SK-N-SH treated with all-trans-retinoic acid at 6 μM for 48 hours (cell line): ENCODE measurements at regions not wholly inside any gene's neighbourhood (a gene's known extent, or its start where the extent isn't known, plus 50 kb on each side); places are given as distances from the start of the nearest gene placed in this dataset.

Experiments
- ATAC-seq: fragments of 200-7000 bp; cut with Tn5 transposase; 3 replicates; pipeline ENCODE4 v1.9.1; 2020; ENCODE audit warnings: mild to moderate bottlenecking, moderate library complexity
- ARNTL ChIP-seq: fragments of 450-650 bp; formaldehyde crosslinking; IDR thresholded peaks from 2 replicates; pipeline ENCODE4 v1.5.0; 2020; ENCODE audit warnings: low read depth, mild to moderate bottlenecking, moderate library complexity, borderline replicate concordance
- BACH2 ChIP-seq: fragments of 250-450 bp; sonication (Bioruptor Pico); IDR thresholded peaks from 2 replicates; pipeline ENCODE4 v1.9.0; 2021; ENCODE audit warnings: mild to moderate bottlenecking, borderline replicate concordance
- CREB5 ChIP-seq: fragments of 250-450 bp; sonication (Bioruptor Pico); IDR thresholded peaks from 2 replicates; pipeline ENCODE4 v1.5.1; 2020; ENCODE audit warnings: low read depth, mild to moderate bottlenecking, moderate library complexity
- CSDC2 ChIP-seq: fragments of 250-450 bp; sonication (Bioruptor Pico); IDR thresholded peaks from 2 replicates; pipeline ENCODE4 v1.5.0; 2020; ENCODE audit warnings: mild to moderate bottlenecking, moderate library complexity
- CSRNP3 ChIP-seq: fragments of 250-450 bp; sonication (Bioruptor Pico); IDR thresholded peaks from 2 replicates; pipeline ENCODE4 v1.5.1; 2021; ENCODE audit warnings: mild to moderate bottlenecking, moderate library complexity
- ESRRG ChIP-seq: fragments of 250-450 bp; sonication (Bioruptor Pico); IDR thresholded peaks from 2 replicates; pipeline ENCODE4 v1.6.1; 2021; ENCODE audit warnings: mild to moderate bottlenecking
- GLIS3 ChIP-seq: fragments of 250-450 bp; sonication (Bioruptor Pico); IDR thresholded peaks from 2 replicates; pipeline ENCODE4 v1.5.0; 2020; ENCODE audit warnings: mild to moderate bottlenecking, moderate library complexity
- ISL1 ChIP-seq: fragments of 250-450 bp; sonication (Bioruptor Pico); IDR thresholded peaks from 2 replicates; pipeline ENCODE4 v2.1.2; 2022; ENCODE audit warnings: mild to moderate bottlenecking, moderate library complexity
- OSR1 ChIP-seq: fragments of 250-450 bp; sonication (Bioruptor Pico); IDR thresholded peaks from 2 replicates; pipeline ENCODE4 v1.8.0; 2022; ENCODE audit warnings: moderate library complexity, mild to moderate bottlenecking, inconsistent platforms
- RARB ChIP-seq: fragments of 250-450 bp; sonication (Bioruptor Pico); IDR thresholded peaks from 2 replicates; pipeline ENCODE4 v1.8.0; 2021; ENCODE audit warnings: mild to moderate bottlenecking, moderate library complexity
- SNAI2 ChIP-seq: fragments of 250-450 bp; sonication (Bioruptor Pico); IDR thresholded peaks from 2 replicates; pipeline ENCODE4 v1.5.0; 2020; ENCODE audit warnings: mild to moderate bottlenecking, moderate library complexity
- TCF4 ChIP-seq: fragments of 250-450 bp; sonication (Bioruptor Pico); IDR thresholded peaks from 2 replicates; pipeline ENCODE4 v1.8.0; 2021; ENCODE audit warnings: mild to moderate bottlenecking, moderate library complexity, borderline replicate concordance
- TOX ChIP-seq: fragments of 250-450 bp; sonication (Bioruptor Pico); IDR thresholded peaks from 2 replicates; pipeline ENCODE4 v1.8.0; 2021; ENCODE audit warnings: mild to moderate bottlenecking, moderate library complexity, borderline replicate concordance
- ZC3H10 ChIP-seq: fragments of 250-450 bp; sonication (Bioruptor Pico); IDR thresholded peaks from 2 replicates; pipeline ENCODE4 v1.5.1; 2021; ENCODE audit warnings: mild to moderate bottlenecking, moderate library complexity
- ZFP3 ChIP-seq: fragments of 250-450 bp; sonication (Bioruptor Pico); IDR thresholded peaks from 2 replicates; pipeline ENCODE4 v1.5.0; 2020; ENCODE audit warnings: mild to moderate bottlenecking, moderate library complexity
- ZFP30 ChIP-seq: fragments of 450-650 bp; formaldehyde crosslinking; IDR thresholded peaks from 2 replicates; pipeline ENCODE4 v1.5.0; 2022; ENCODE audit warnings: mild to moderate bottlenecking, moderate library complexity
- ZNF565 ChIP-seq: fragments of 450-650 bp; formaldehyde crosslinking; conservative IDR thresholded peaks from 2 replicates; pipeline ENCODE4 v1.5.0; 2020; ENCODE audit warnings: low read depth, mild to moderate bottlenecking, moderate library complexity
- ZNF70 ChIP-seq: fragments of 450-650 bp; formaldehyde crosslinking; IDR thresholded peaks from 2 replicates; pipeline ENCODE4 v1.5.0; 2020; ENCODE audit warnings: mild to moderate bottlenecking, moderate library complexity
- TF ChIP-seq, protein P1 (sequence below): fragments of 250-450 bp; sonication (Bioruptor Pico); IDR thresholded peaks from 2 replicates; pipeline ENCODE4 v1.8.0; 2020; ENCODE audit warnings: mild to moderate bottlenecking, moderate library complexity, borderline replicate concordance
- TF ChIP-seq, protein P2 (sequence below): fragments of 250-450 bp; sonication (Bioruptor Pico); IDR thresholded peaks from 2 replicates; pipeline ENCODE4 v1.5.0; 2020; ENCODE audit warnings: mild to moderate bottlenecking, moderate library complexity
- TF ChIP-seq, protein P3 (sequence below): fragments of 250-450 bp; sonication (Bioruptor Pico); IDR thresholded peaks from 2 replicates; pipeline ENCODE4 v1.8.0; 2021; ENCODE audit warnings: low read depth, mild to moderate bottlenecking, moderate library complexity, borderline replicate concordance

- TF ChIP-seq, protein P1, sequence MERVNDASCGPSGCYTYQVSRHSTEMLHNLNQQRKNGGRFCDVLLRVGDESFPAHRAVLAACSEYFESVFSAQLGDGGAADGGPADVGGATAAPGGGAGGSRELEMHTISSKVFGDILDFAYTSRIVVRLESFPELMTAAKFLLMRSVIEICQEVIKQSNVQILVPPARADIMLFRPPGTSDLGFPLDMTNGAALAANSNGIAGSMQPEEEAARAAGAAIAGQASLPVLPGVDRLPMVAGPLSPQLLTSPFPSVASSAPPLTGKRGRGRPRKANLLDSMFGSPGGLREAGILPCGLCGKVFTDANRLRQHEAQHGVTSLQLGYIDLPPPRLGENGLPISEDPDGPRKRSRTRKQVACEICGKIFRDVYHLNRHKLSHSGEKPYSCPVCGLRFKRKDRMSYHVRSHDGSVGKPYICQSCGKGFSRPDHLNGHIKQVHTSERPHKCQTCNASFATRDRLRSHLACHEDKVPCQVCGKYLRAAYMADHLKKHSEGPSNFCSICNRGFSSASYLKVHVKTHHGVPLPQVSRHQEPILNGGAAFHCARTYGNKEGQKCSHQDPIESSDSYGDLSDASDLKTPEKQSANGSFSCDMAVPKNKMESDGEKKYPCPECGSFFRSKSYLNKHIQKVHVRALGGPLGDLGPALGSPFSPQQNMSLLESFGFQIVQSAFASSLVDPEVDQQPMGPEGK, result no peak
These were observed 398.0 kb downstream of the MAGEB5 start (continued) for GRCh38 chrX:26613956-26614355.

GRCh38 chrX:26606971-26607370 is 391.0 kb downstream of the MAGEB5 start:
- no peak for TF ChIP-seq ZNF70 (CRISPR knock-in tag)
- TF ChIP-seq ARNTL (CRISPR knock-in tag), result no peak
- TF ChIP-seq RARB (CRISPR knock-in tag), result no peak
- TF ChIP-seq BACH2 (CRISPR knock-in tag), result no peak
- no peak for TF ChIP-seq GLIS3 (CRISPR knock-in tag)
- no peak for TF ChIP-seq CREB5
- no peak for TF ChIP-seq ZFP30 (CRISPR knock-in tag)
- no peak for TF ChIP-seq SNAI2 (CRISPR knock-in tag)
- no peak for TF ChIP-seq ZNF565 (CRISPR knock-in tag)
- TF ChIP-seq, protein P2, sequence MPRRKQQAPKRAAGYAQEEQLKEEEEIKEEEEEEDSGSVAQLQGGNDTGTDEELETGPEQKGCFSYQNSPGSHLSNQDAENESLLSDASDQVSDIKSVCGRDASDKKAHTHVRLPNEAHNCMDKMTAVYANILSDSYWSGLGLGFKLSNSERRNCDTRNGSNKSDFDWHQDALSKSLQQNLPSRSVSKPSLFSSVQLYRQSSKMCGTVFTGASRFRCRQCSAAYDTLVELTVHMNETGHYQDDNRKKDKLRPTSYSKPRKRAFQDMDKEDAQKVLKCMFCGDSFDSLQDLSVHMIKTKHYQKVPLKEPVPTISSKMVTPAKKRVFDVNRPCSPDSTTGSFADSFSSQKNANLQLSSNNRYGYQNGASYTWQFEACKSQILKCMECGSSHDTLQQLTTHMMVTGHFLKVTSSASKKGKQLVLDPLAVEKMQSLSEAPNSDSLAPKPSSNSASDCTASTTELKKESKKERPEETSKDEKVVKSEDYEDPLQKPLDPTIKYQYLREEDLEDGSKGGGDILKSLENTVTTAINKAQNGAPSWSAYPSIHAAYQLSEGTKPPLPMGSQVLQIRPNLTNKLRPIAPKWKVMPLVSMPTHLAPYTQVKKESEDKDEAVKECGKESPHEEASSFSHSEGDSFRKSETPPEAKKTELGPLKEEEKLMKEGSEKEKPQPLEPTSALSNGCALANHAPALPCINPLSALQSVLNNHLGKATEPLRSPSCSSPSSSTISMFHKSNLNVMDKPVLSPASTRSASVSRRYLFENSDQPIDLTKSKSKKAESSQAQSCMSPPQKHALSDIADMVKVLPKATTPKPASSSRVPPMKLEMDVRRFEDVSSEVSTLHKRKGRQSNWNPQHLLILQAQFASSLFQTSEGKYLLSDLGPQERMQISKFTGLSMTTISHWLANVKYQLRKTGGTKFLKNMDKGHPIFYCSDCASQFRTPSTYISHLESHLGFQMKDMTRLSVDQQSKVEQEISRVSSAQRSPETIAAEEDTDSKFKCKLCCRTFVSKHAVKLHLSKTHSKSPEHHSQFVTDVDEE (CRISPR knock-in tag), result no peak
- TF ChIP-seq TOX (CRISPR knock-in tag), result no peak
- no peak for TF ChIP-seq TCF4 (CRISPR knock-in tag)
- no peak for TF ChIP-seq OSR1 (CRISPR knock-in tag)
- TF ChIP-seq CSRNP3 (CRISPR knock-in tag), result no peak
- TF ChIP-seq ZFP3 (CRISPR knock-in tag), result no peak
- TF ChIP-seq ZC3H10 (CRISPR knock-in tag), result no peak
- no peak for ATAC-seq

GRCh38 chrX:26597981-26598380 is 382.0 kb downstream of the MAGEB5 start:
- TF ChIP-seq, protein P1, result no peak
- no peak for TF ChIP-seq ESRRG (CRISPR knock-in tag)
- no peak for TF ChIP-seq CSDC2 (CRISPR knock-in tag)
- no peak for TF ChIP-seq ZC3H10 (CRISPR knock-in tag)
- no peak for TF ChIP-seq TOX (CRISPR knock-in tag)
- no peak for TF ChIP-seq ISL1 (CRISPR knock-in tag)
- no peak for TF ChIP-seq BACH2 (CRISPR knock-in tag)
- TF ChIP-seq RARB (CRISPR knock-in tag), result no peak
- TF ChIP-seq TCF4 (CRISPR knock-in tag), result no peak
- TF ChIP-seq ZFP30 (CRISPR knock-in tag), result no peak
- no peak for TF ChIP-seq ZNF70 (CRISPR knock-in tag)
- TF ChIP-seq, protein P3, sequence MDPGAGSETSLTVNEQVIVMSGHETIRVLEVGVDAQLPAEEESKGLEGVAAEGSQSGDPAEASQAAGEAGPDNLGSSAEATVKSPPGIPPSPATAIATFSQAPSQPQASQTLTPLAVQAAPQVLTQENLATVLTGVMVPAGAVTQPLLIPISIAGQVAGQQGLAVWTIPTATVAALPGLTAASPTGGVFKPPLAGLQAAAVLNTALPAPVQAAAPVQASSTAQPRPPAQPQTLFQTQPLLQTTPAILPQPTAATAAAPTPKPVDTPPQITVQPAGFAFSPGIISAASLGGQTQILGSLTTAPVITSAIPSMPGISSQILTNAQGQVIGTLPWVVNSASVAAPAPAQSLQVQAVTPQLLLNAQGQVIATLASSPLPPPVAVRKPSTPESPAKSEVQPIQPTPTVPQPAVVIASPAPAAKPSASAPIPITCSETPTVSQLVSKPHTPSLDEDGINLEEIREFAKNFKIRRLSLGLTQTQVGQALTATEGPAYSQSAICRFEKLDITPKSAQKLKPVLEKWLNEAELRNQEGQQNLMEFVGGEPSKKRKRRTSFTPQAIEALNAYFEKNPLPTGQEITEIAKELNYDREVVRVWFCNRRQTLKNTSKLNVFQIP, result no peak
- no peak for TF ChIP-seq ZFP3 (CRISPR knock-in tag)
- ATAC-seq, result no peak
